Fibroblast of lung (primary cell): ENCODE measurements at regions not wholly inside any gene's neighbourhood (a gene's known extent, or its start where the extent isn't known, plus 50 kb on each side); places are given as distances from the start of the nearest gene placed in this dataset.
A peak's percentile ranks its signal among the peaks of the same experiment; 100 is the strongest.

Source experiments
- DNase-seq, 2 donors: peaks; one replicate each; pipeline versions ENCODE4 v3.0.0 to v3.0.0-alpha.2; 2010; ENCODE audit warnings: low read depth in 2 of 2
- H2AFZ ChIP-seq: 2 replicates; pipeline ENCODE4 v1.5.1; 2012; ENCODE audit warnings: low read length, control low read depth, inconsistent platforms
- H3K27ac ChIP-seq: 2 replicates; pipeline ENCODE4 v1.5.1; 2011; ENCODE audit warnings: low read length, control low read depth; ENCODE audit not compliant: insufficient read depth
- H3K27me3 ChIP-seq: 2 replicates; pipeline ENCODE4 v1.5.1; 2011; ENCODE audit warnings: mild to moderate bottlenecking, low read length; ENCODE audit not compliant: control insufficient read depth, insufficient read depth
- H3K36me3 ChIP-seq: 2 replicates; pipeline ENCODE4 v1.5.1; 2011; ENCODE audit warnings: low read length; ENCODE audit not compliant: control insufficient read depth, insufficient read depth
- H3K4me1 ChIP-seq: 2 replicates; pipeline ENCODE4 v1.5.1; 2011; ENCODE audit warnings: low read length; ENCODE audit not compliant: control insufficient read depth, insufficient read depth; ENCODE audit errors: extremely low read depth
- H3K4me2 ChIP-seq: 2 replicates; pipeline ENCODE4 v1.5.1; 2011; ENCODE audit warnings: low read length, control low read depth; ENCODE audit not compliant: insufficient read depth; ENCODE audit errors: extremely low read depth
- H3K4me3 ChIP-seq, 4 experiments: fragments of 200-600 bp in 1 of 4; sonication (generic) in 1 of 4; replicated peaks in 1 of 4; 2 replicates each; pipeline ENCODE4 v1.5.1; 2011 to 2016; ENCODE audit warnings: low read length in 4 of 4, low read depth in 3 of 4, mild to moderate bottlenecking in 3 of 4, control low read depth in 2 of 4, inconsistent platforms in 1 of 4, mixed read lengths in 1 of 4; ENCODE audit not compliant: insufficient read depth in 1 of 4; ENCODE audit errors: control extremely low read depth in 1 of 4
- H3K79me2 ChIP-seq: 2 replicates; pipeline ENCODE4 v1.5.1; 2012; ENCODE audit warnings: mild to moderate bottlenecking, low read length, inconsistent platforms; ENCODE audit not compliant: control insufficient read depth, insufficient read depth
- H3K9ac ChIP-seq: 2 replicates; pipeline ENCODE4 v1.5.1; 2011; ENCODE audit warnings: mild to moderate bottlenecking, low read length, control low read depth; ENCODE audit not compliant: insufficient read depth
- H3K9me3 ChIP-seq: 2 replicates; pipeline ENCODE4 v1.5.1; 2012; ENCODE audit warnings: low read depth, low read length; ENCODE audit not compliant: control insufficient read depth, insufficient read depth
- H4K20me1 ChIP-seq: 2 replicates; pipeline ENCODE4 v1.5.1; 2011; ENCODE audit warnings: low read length; ENCODE audit not compliant: control insufficient read depth, insufficient read depth; ENCODE audit errors: extremely low read depth
- CTCF ChIP-seq, 2 donors: IDR thresholded peaks in 1 of 2; conservative IDR thresholded peaks in 1 of 2; 1 replicate in 1 of 2; 2 replicates in 1 of 2; pipeline ENCODE4 v1.5.1; 2011 to 2012; ENCODE audit warnings: low read length in 2 of 2, control low read depth in 1 of 2, inconsistent platforms in 1 of 2, low read depth in 1 of 2, mild to moderate bottlenecking in 1 of 2
- EZH2 ChIP-seq: IDR thresholded peaks from 2 replicates; pipeline ENCODE4 v1.5.1; 2012; ENCODE audit warnings: low read length, control low read depth, mild to moderate bottlenecking; ENCODE audit errors: missing control alignments

DNA sequence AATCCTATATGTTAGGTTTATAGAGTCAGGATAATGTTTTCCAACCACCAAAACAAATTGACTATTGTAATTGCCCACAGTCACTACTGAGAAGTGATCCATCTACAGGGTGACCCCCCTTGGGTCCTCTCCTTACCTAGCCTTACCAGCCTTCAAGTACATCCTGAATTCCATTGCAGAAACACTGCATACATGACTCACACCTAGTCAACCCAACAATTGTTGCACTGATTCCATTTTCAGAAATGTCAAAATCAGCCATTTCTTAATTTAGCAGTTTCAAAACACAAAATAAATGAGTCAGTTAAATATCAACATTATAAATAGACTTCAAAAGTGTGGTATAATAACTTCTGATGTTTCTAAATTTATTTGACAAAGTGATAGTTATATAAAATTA, 106.3 kb upstream of the TNIP3 start:
- Histone ChIP-seq H3K4me2 (no peak overlapping the region), H3K36me3 (no peaks in the 10 kb centered on the region), H3K9ac (no peak overlapping the region), H3K4me1 (no peaks in the 10 kb centered on the region), H3K27ac (no peak overlapping the region), H4K20me1 (no peaks in the 10 kb centered on the region), H3K27me3 (no peaks in the 10 kb centered on the region), H3K9me3 (no peaks in the 10 kb centered on the region), H2AFZ (no peak overlapping the region), H3K4me3 (no peak overlapping the region), H3K79me2 (no peaks in the 10 kb centered on the region)
- peak in 1 of 2 donors; percentile 13 for DNase-seq
- TF ChIP-seq EZH2 (no peak), CTCF (conservative IDR thresholded peaks at IDR 0.05 in 1 of 2, IDR thresholded peaks at IDR 0.05 in 1 of 2; ENCODE audit: low read depth in 1 of 2, low read length in 2 of 2) (no peak)

GRCh38 chr4:121269001-121269400, 104.9 kb upstream of the TNIP3 start:
- Histone ChIP-seq H3K27me3 (no peaks in the 10 kb centered on the region), H3K9me3 (no peaks in the 10 kb centered on the region), H2AFZ (no peak overlapping the region), H3K4me2 (no peak overlapping the region), H3K27ac (no peak overlapping the region), H3K36me3 (no peaks in the 10 kb centered on the region), H3K4me1 (no peaks in the 10 kb centered on the region), H3K79me2 (no peaks in the 10 kb centered on the region), H4K20me1 (no peaks in the 10 kb centered on the region), H3K4me3 (no peak overlapping the region), H3K9ac (no peak overlapping the region)
- DNase-seq: no peak
- no peak for TF ChIP-seq CTCF (conservative IDR thresholded peaks at IDR 0.05 in 1 of 2, IDR thresholded peaks at IDR 0.05 in 1 of 2; ENCODE audit: low read depth in 1 of 2, low read length in 2 of 2)
- TF ChIP-seq EZH2: no peak

- no peak overlapping the region for H2AFZ ChIP-seq
- no peak overlapping the region for H3K4me2 ChIP-seq
- H3K27me3 ChIP-seq: no peaks in the 10 kb centered on the region
- no peak for DNase-seq
- TF ChIP-seq CTCF (conservative IDR thresholded peaks at IDR 0.05 in 1 of 2, IDR thresholded peaks at IDR 0.05 in 1 of 2; ENCODE audit: low read depth in 1 of 2, low read length in 2 of 2): no peak
- H3K79me2 ChIP-seq: no peaks in the 10 kb centered on the region
- no peak overlapping the region for H3K9ac ChIP-seq
- no peaks in the 10 kb centered on the region for H3K36me3 ChIP-seq
- H3K4me3 ChIP-seq: no peak overlapping the region
- no peaks in the 10 kb centered on the region for H4K20me1 ChIP-seq
- no peaks in the 10 kb centered on the region for H3K4me1 ChIP-seq
- no peak overlapping the region for H3K27ac ChIP-seq
- H3K9me3 ChIP-seq: no peaks in the 10 kb centered on the region
These were observed 102.9 kb upstream of the TNIP3 start for GRCh38 chr4:121266982-121267381.
